NT2/D1 (cell line): ENCODE measurements at regions not wholly inside any gene's neighbourhood (a gene's known extent, or its start where the extent isn't known, plus 50 kb on each side); places are given as distances from the start of the nearest gene placed in this dataset.

Source experiments
- SUZ12 ChIP-seq: IDR thresholded peaks from 2 replicates; pipeline ENCODE4 v1.6.1; 2011; ENCODE audit not compliant: insufficient read length, insufficient read depth; ENCODE audit errors: extremely low read depth
- YY1 ChIP-seq: IDR thresholded peaks from 2 replicates; pipeline ENCODE4 v1.6.1; 2011; ENCODE audit not compliant: insufficient read length, insufficient read depth

- TF ChIP-seq SUZ12: no peak
- TF ChIP-seq YY1: no peak
Observed at GRCh38 chr20:60238992-60239660, 280.9 kb downstream of the CDH26 start.
